Smooth muscle cell (in vitro differentiated cells): ENCODE measurements at regions not wholly inside any gene's neighbourhood (a gene's known extent, or its start where the extent isn't known, plus 50 kb on each side); places are given as distances from the start of the nearest gene placed in this dataset.

Experiments used
- DNase-seq: peaks from one replicate; lab custom pipeline; 2025; ENCODE audit not compliant: unreplicated experiment; lab: John Stamatoyannopoulos, UW
- H2AFZ ChIP-seq: fragments of 200-600 bp; sonication (generic); 2 replicates; pipeline ENCODE4 v1.6.0; 2016; ENCODE audit warnings: antibody characterized with exemption, low read depth, mild to moderate bottlenecking
- H3F3A ChIP-seq: fragments of 200-600 bp; sonication (generic); 2 replicates; pipeline ENCODE4 v1.6.0; 2017; ENCODE audit warnings: antibody characterized with exemption, low read depth
- H3K27ac ChIP-seq: fragments of 200-600 bp; sonication (generic); 2 replicates; pipeline ENCODE4 v1.5.1; 2016; ENCODE audit warnings: low read depth, mild to moderate bottlenecking
- H3K27me3 ChIP-seq: fragments of 200-600 bp; sonication (generic); 2 replicates; pipeline ENCODE4 v1.6.1; 2016; ENCODE audit warnings: low read depth, mild to moderate bottlenecking
- H3K36me3 ChIP-seq: fragments of 200-600 bp; sonication (generic); 2 replicates; pipeline ENCODE4 v1.5.1; 2016; ENCODE audit warnings: low read depth
- H3K4me1 ChIP-seq: fragments of 200-600 bp; sonication (generic); 2 replicates; pipeline ENCODE4 v1.5.1; 2016; ENCODE audit warnings: low read depth
- H3K4me2 ChIP-seq: fragments of 200-600 bp; sonication (generic); 2 replicates; pipeline ENCODE4 v1.6.0; 2016; ENCODE audit warnings: mild to moderate bottlenecking
- H3K4me3 ChIP-seq: fragments of 200-600 bp; sonication (generic); 2 replicates; pipeline ENCODE4 v1.5.1; 2016; ENCODE audit warnings: mild to moderate bottlenecking
- H3K79me2 ChIP-seq: fragments of 200-600 bp; sonication (generic); 2 replicates; pipeline ENCODE4 v1.6.0; 2016; ENCODE audit warnings: low read depth, mild to moderate bottlenecking
- H3K9ac ChIP-seq: fragments of 200-600 bp; sonication (generic); 2 replicates; pipeline ENCODE4 v1.6.0; 2016; ENCODE audit warnings: low read depth
- H3K9me3 ChIP-seq: fragments of 200-600 bp; sonication (generic); replicated peaks from 2 replicates; pipeline ENCODE4 v1.5.1; 2016; ENCODE audit warnings: low read depth
- H4K20me1 ChIP-seq: fragments of 200-600 bp; sonication (generic); 2 replicates; pipeline ENCODE4 v1.6.0; 2016; ENCODE audit warnings: low read depth
- WGBS: methylation state at CpG from one replicate; pipeline ENCODE4 v1.1.7; 2016; ENCODE audit warnings: low lambda C conversion rate; 5-methylcytosine and 5-hydroxymethylcytosine counted together
- TF ChIP-seq, protein P1 (sequence below): fragments of 200-600 bp; sonication (generic); IDR thresholded peaks from 2 replicates; pipeline ENCODE4 v1.5.1; 2017; ENCODE audit warnings: borderline replicate concordance, mild to moderate bottlenecking, antibody characterized with exemption; ENCODE audit not compliant: insufficient read depth, poor library complexity, severe bottlenecking

DNA sequence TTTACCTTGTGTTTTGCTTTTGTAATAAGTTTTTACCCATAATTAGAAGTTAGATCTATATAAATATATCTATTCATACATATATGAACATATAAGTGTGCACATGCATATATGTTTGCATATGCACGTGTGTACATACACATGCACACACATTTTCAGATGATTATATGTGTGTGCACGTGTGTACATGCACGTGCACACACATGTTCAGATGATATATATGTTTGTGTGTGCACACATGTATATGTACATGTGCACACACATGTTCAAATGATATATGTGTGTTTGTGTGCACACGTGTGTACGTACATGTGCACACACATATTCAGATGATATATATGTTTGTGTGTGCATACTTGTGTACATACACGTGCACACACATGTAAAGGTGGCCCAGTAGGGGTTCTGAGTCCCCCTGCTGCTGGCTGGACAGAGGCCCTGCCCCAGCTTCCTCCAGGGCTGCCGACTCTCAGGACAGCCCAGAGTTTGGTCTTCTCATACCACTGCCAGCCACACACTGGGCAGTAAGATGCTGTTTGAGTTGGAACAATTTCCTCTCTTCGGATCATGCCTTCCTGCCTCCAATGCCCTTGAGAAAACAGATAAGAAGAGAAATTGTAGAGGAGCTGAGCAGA is 252.3 kb upstream of the PPP2R2D start:
- H3K9ac ChIP-seq = no peak overlapping the region
- whole genome bisulfite sequencing = 71% methylated on average over 8 of the region's 8 CpGs

GRCh38 chr10:131649617-131650016 is 251.2 kb upstream of the PPP2R2D start:
- no peaks in the 10 kb centered on the region for H3K9me3 ChIP-seq
- DNase-seq = no peak
- H4K20me1 ChIP-seq = no peaks in the 10 kb centered on the region
- no peaks in the 10 kb centered on the region for H3K36me3 ChIP-seq
- 87% methylated on average over 6 of the region's 6 CpGs for WGBS
- H2AFZ ChIP-seq = no peak overlapping the region
- no peaks in the 10 kb centered on the region for H3F3A ChIP-seq
- peaks cover 6% of the 10 kb centered on the region for H3K4me1 ChIP-seq
- no peak overlapping the region for H3K4me3 ChIP-seq
- no peaks in the 10 kb centered on the region for H3K79me2 ChIP-seq
- H3K4me2 ChIP-seq = no peak overlapping the region
- peaks cover 18% of the 10 kb centered on the region for H3K27me3 ChIP-seq
- no peak overlapping the region for H3K9ac ChIP-seq
- no peak overlapping the region for H3K27ac ChIP-seq
- TF ChIP-seq, protein P1, sequence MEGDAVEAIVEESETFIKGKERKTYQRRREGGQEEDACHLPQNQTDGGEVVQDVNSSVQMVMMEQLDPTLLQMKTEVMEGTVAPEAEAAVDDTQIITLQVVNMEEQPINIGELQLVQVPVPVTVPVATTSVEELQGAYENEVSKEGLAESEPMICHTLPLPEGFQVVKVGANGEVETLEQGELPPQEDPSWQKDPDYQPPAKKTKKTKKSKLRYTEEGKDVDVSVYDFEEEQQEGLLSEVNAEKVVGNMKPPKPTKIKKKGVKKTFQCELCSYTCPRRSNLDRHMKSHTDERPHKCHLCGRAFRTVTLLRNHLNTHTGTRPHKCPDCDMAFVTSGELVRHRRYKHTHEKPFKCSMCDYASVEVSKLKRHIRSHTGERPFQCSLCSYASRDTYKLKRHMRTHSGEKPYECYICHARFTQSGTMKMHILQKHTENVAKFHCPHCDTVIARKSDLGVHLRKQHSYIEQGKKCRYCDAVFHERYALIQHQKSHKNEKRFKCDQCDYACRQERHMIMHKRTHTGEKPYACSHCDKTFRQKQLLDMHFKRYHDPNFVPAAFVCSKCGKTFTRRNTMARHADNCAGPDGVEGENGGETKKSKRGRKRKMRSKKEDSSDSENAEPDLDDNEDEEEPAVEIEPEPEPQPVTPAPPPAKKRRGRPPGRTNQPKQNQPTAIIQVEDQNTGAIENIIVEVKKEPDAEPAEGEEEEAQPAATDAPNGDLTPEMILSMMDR = no peak

More for the DNA sequence above, 252.3 kb upstream of the PPP2R2D start:
- Histone ChIP-seq H3K27me3 (peaks cover 18% of the 10 kb centered on the region), H3K9me3 (no peaks in the 10 kb centered on the region), H3K4me3 (no peak overlapping the region), H3F3A (no peaks in the 10 kb centered on the region), H3K79me2 (no peaks in the 10 kb centered on the region), H2AFZ (no peak overlapping the region), H3K4me2 (no peak overlapping the region), H3K27ac (no peak overlapping the region), H3K4me1 (peaks cover 6% of the 10 kb centered on the region), H4K20me1 (no peaks in the 10 kb centered on the region), H3K36me3 (no peaks in the 10 kb centered on the region)
- TF ChIP-seq, protein P1 = no peak
- DNase-seq = no peak

DNA sequence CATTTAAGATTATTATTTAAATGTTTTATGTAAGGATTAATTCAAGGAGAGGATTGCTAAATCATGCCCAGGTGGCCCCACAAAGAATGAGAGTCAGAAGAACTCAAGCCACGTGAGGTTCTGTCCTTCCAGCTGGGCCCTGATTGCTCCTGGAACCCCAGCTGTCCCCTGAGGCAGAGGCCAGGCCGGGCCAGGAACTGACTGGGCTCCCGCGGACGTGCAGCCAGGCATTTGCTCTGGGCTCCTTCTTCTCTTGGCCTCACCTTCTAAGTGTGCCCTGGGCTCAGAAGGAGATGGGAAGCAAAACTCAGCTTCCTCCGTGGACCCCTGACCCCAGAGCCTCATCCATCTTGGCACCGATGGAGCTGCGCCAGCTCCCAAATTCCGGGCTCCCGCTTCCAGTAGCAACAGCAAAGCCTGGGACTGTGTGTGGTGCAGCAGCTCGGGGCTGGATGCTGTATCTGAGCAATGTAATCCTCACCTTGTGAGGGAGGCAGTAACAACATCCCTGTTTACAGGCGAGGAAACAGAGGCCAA is 250.6 kb upstream of the PPP2R2D start:
- no peak for DNase-seq
- Histone ChIP-seq H3K9ac (no peak overlapping the region), H3K4me2 (no peak overlapping the region)

More for the DNA sequence above, 250.6 kb upstream of the PPP2R2D start:
- Histone ChIP-seq H3F3A (no peaks in the 10 kb centered on the region), H3K4me1 (peaks cover 6% of the 10 kb centered on the region), H3K27me3 (peaks cover 18% of the 10 kb centered on the region), H2AFZ (no peak overlapping the region), H3K79me2 (no peaks in the 10 kb centered on the region), H3K36me3 (no peaks in the 10 kb centered on the region), H4K20me1 (no peaks in the 10 kb centered on the region), H3K27ac (no peak overlapping the region), H3K4me3 (no peak overlapping the region), H3K9me3 (no peaks in the 10 kb centered on the region)
- 82% methylated on average over 12 of the region's 12 CpGs for WGBS
- TF ChIP-seq, protein P1 = no peak
